ENCODE measurements at regions not wholly inside any gene's neighbourhood (a gene's known extent, or its start where the extent isn't known, plus 50 kb on each side); places are given as distances from the start of the nearest gene placed in this dataset.
"Not testable (repeated sequence)": the region's sequence is repeated elsewhere in the genome, so short reads cannot be mapped to it uniquely, and the experiment has no call there.

DNA sequence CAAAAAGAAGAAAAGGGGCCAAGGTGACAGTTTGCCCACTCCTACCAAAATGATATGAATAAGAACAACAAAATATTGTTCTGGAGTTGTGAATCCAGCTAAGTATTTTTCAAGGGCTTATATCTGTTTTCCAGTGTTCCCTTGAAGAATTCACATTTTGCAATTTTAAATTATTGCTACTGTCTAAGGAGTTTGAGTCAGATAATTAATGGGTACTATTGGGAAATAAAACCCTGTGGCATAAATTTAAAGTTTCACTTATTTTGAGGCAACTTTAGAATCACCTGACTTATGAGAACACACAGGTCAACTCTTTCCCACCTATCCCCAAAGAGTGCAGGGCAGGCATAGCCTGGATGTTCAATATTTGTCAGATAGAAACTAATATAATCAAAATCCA lies 188.0 kb upstream of the GHR start:
- in situ Hi-C loops (cut with MboI; ENCODE audit: low sequenced_read_pairs) = no loop called here

GRCh38 chr5:42235837-42236236 lies 187.4 kb upstream of the GHR start:
- in situ Hi-C loops (cut with MboI; ENCODE audit: low sequenced_read_pairs) = no loop called here

DNA sequence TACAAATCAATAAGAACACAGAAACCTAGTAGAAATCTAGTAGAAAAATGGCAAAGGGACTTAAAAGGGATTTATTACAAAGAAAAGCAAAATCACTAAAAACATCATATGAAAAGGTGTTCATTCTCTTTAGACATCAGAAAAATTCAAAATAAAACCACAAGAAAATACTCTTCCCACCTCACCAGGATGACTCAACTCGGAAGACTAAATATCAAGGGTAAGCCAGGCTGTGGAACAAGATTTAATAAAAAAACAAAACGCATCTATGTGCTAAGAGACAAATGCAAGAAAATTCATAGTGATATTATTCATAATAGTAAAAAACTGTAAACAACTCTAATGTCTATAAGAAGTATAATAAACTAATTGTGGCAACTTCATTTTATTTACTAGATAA lies 181.6 kb upstream of the GHR start:
- in situ Hi-C loops (cut with MboI; ENCODE audit: low sequenced_read_pairs) = no loop called here

- in situ Hi-C loops (cut with MboI; ENCODE audit: low sequenced_read_pairs) = no loop called here
Observed at GRCh38 chr5:42242210-42242609, 181.0 kb upstream of the GHR start.

DNA sequence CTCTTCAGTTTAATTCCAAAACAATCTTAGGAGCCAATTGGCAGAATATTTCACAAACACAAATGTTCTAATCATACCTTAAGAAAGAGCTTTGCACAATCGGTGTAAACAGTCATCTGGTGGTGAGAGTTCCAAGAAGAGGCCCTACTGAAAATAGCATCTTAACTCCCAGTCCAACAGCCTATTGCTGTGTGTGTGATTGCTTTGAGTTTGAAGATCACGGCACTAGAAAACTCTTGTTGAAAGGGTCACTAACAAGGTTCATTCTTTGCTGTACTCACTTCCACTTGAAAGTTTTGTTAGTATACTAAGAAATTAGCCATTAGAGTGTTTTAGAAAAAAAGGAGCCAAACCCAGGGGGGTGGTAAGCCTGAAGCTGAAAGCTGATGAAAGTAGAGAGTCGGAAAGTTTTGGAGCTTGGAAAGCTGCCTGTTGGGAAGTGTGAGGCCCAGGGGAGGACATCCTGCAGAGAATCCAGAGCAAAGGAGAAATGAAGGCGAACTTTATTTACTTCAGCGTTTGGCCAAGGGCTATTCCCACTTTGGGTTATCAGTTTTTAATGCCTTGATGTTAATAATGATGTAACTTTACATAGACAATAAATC lies 180.3 kb upstream of the GHR start:
- in situ Hi-C loops (cut with MboI; ENCODE audit: low sequenced_read_pairs) = no loop called here

- in situ Hi-C loops (cut with MboI; ENCODE audit: low sequenced_read_pairs) = no loop called here
Observed at GRCh38 chr5:42252306-42252705, 170.9 kb upstream of the GHR start.

DNA sequence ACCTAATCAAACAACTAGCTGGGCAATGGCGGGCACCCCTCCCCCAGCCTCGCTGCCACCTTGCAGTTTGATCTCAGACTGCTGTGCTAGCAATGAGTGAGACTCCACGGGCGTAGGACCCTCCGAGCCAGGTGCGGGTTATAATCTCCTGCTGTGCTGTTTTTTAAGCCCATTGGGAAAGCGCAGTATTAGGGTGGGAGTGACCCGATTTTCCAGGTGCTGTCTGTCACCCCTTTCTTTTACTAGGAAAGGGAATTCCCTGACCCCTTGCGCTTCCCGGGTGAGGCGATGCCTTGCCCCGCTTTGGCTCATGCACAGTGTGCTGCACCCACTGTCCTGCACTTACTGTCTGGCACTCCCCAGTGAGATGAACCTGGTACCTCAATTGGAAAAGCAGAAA lies 163.3 kb upstream of the GHR start:
- in situ Hi-C loops (cut with MboI; ENCODE audit: low sequenced_read_pairs) = not testable (repeated sequence)

DNA sequence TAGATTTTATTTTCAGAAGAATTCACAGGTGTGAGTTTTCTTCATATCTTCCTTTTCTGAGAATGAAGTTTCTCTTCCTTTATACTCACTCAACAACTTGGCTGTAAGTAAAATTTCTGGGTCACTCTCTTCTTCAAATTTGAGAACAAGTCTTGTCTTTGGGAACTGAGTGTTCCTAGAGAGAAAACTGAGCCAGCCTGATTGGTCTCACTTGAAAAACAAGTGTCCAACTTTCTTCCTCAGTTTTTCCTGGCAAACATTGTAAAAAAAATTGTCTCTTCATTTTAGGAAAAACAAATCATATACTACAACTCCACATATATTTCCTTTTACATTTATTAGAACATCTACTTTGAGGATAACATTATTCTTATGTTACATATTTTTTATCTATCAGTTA lies 156.1 kb upstream of the GHR start:
- in situ Hi-C loops (cut with MboI; ENCODE audit: low sequenced_read_pairs) = no loop called here

DNA sequence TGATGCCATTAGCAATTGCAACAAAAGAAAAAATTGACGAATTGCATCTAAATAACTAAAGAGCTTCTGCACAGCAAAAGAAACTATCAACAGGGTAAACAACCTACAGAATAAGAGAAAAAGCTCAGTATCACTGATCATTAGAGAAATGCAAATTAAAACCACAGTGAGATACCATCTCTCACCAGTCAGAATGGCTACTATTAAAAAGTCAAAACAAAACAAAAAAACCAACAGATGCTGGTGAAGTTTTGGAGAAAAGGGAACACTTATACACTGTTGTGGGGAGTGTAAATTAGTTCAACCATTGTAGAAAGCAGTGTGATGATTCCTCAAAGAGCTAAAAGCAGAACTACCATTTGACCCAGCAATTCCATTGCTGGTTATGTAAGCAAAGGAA lies 155.1 kb upstream of the GHR start:
- in situ Hi-C loops (cut with MboI; ENCODE audit: low sequenced_read_pairs) = not testable (repeated sequence)

DNA sequence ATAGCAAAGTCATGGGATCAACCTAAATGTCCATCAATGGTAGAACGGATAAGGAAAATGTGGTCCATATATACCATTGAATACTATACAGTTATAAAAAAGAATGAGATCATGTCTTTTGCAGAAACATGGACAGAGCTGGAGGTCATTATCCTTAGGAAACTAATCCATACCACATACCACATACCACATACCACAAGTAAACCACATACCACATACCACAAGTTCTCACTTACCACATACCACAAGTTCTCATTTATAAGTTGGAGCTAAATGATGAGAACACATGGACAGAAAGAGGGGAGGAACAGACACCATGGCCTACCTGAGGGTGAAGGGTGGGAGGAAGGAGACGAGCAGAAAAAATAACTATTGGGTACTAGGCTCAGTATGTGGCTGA lies 154.6 kb upstream of the GHR start:
- in situ Hi-C loops (cut with MboI; ENCODE audit: low sequenced_read_pairs) = no loop called here

- in situ Hi-C loops (cut with MboI; ENCODE audit: low sequenced_read_pairs) = no loop called here
Observed at GRCh38 chr5:42270771-42271170, 152.5 kb upstream of the GHR start.

DNA sequence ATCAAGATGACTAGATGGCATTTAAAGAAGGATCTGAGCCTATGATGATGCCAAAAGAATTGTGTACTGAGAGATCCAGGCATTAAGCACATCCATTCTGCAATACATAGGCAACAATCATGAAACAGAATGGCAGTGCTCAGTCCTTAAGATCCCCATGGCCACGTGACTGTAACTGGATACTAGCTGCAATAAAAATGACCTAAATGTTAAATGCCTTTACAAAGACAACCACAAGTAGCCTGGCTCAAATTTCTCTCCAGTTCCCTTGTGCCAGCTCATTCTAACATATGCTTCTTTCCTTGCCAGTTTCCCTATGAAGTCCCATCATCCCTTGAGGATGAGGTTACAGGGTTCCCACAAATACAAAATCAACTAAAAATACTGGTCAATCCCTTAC lies 148.3 kb upstream of the GHR start:
- in situ Hi-C loops (cut with MboI; ENCODE audit: low sequenced_read_pairs) = no loop called here

GRCh38 chr5:42277293-42277692 lies 145.9 kb upstream of the GHR start:
- in situ Hi-C loops (cut with MboI; ENCODE audit: low sequenced_read_pairs) = no loop called here

- in situ Hi-C loops (cut with MboI; ENCODE audit: low sequenced_read_pairs) = no loop called here
Observed at GRCh38 chr5:42284584-42284983, 138.7 kb upstream of the GHR start.

GRCh38 chr5:42285230-42285629 lies 138.0 kb upstream of the GHR start:
- in situ Hi-C loops (cut with MboI; ENCODE audit: low sequenced_read_pairs) = no loop called here

- in situ Hi-C loops (cut with MboI; ENCODE audit: low sequenced_read_pairs) = no loop called here
Observed at GRCh38 chr5:42300496-42300895, 122.7 kb upstream of the GHR start.

- in situ Hi-C loops (cut with MboI; ENCODE audit: low sequenced_read_pairs) = no loop called here
Observed at GRCh38 chr5:42301349-42301748, 121.9 kb upstream of the GHR start.

GRCh38 chr5:42302186-42302585 lies 121.1 kb upstream of the GHR start:
- in situ Hi-C loops (cut with MboI; ENCODE audit: low sequenced_read_pairs) = no loop called here

- in situ Hi-C loops (cut with MboI; ENCODE audit: low sequenced_read_pairs) = no loop called here
Observed at GRCh38 chr5:42306287-42306686, 117.0 kb upstream of the GHR start.

- in situ Hi-C loops (cut with MboI; ENCODE audit: low sequenced_read_pairs) = no loop called here
Observed at GRCh38 chr5:42309865-42310264, 113.4 kb upstream of the GHR start.

- in situ Hi-C loops (cut with MboI; ENCODE audit: low sequenced_read_pairs) = no loop called here
Observed at GRCh38 chr5:42315214-42315613, 108.0 kb upstream of the GHR start.

DNA sequence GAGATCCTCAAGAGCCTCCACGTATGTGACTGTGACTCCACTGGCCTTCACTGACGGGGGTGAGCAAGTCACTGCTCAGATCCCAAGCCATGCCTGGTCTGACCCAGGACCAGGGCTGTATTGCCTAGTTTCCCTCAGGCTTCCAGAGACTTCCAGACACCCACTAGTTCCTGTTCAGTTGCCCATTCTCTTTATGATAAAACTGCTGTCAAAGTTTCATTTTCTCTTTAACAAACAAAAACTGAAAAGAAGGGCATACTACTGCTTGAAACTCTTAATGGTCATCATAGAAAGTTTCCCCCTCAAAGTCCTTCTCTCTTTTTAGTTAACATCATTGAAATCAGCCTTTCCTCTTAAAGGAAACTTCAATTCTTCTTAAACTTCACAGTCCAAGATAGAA lies 105.7 kb upstream of the GHR start:
- in situ Hi-C loops (cut with MboI; ENCODE audit: low sequenced_read_pairs) = no loop called here

DNA sequence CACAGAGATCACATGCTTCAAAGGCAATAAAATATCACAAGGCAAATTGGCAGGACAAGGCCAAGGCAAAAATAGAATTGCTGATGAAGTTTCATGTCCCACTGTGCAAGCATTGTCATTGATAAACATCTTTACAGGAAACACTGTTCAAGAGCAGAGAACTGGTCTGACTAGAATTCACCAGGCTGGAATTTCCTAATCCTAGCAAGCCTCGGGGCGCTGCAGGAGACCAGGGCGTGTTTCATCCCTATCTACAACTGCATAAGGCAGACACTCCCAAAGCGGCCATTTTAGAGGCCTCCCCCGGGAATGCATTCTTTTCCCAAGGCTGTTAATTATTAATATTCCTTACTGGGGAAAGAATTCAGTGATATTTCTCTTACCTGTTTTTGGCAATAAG lies 103.7 kb upstream of the GHR start:
- in situ Hi-C loops (cut with MboI; ENCODE audit: low sequenced_read_pairs) = not testable (repeated sequence)

DNA sequence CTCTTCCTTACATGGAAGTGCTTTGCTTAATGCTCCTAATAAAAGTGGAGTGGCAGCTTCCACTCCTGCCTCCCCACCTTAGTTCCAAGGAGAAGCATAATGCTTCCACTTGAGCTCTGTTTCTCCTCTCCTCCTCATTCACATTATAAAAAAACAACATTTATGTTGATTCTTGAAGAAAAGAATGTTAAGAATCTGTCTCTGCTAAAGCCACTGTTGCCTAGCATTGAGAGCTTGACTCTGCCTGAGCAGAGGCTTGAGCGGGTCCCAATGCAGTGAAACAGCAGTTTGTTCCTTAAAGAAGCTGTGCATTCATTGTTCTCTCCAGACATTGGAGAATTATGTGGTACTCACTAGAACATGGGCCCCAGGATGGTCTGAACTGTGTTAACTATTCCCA lies 101.5 kb upstream of the GHR start:
- in situ Hi-C loops (cut with MboI; ENCODE audit: low sequenced_read_pairs) = no loop called here

Data from HL-60/S4 (cell line).